HCT116 (cell line): ENCODE measurements at regions not wholly inside any gene's neighbourhood (a gene's known extent, or its start where the extent isn't known, plus 50 kb on each side); places are given as distances from the start of the nearest gene placed in this dataset.

ENCODE experiments used
- ATAC-seq: fragments of 200-7000 bp; cut with Tn5 transposase; 2 replicates; pipeline ENCODE4 v1.9.1; 2020; ENCODE audit warnings: mild to moderate bottlenecking, moderate library complexity
- BruUV-seq: library from RNA; stranded (reverse); fragments of 400-500 nt; replicated peaks from 2 replicates; lab custom pipeline; 2021; lab: Mats Ljungman, UMichigan
- CTCF ChIA-PET: fragments of 300-600 bp; sonication (Branson Sonifier 250); formaldehyde crosslinking; loops from one replicate; lab custom pipeline; 2021; ENCODE audit warnings: antibody characterized with exemption; lab: Charles Lee
- POLR2A ChIA-PET: fragments of 300-600, 350-600 bp; sonication (Branson Sonifier 250); formaldehyde crosslinking; loops from one replicate; lab custom pipeline; 2021; ENCODE audit warnings: antibody characterized with exemption; lab: Charles Lee
- RAD21 ChIA-PET, 2 experiments: fragments of 300-600 bp; sonication (Branson Sonifier 250); formaldehyde crosslinking; loops; one replicate each; lab custom pipeline; 2023; ENCODE audit warnings: low total read pairs in 2 of 2; ENCODE audit not compliant: uncharacterized antibody in 2 of 2, unreplicated experiment in 2 of 2, low non-redundant PET in 1 of 2; lab: Charles Lee
- DNase-seq: peaks from one replicate; pipeline ENCODE4 v3.0.0-alpha.2; 2010; ENCODE audit warnings: low read depth, low spot score
- H2AFZ ChIP-seq: fragments of 200-600 bp; shearing (Covaris generic), sonication (generic); 2 replicates; pipeline ENCODE4 v1.6.1; 2017; ENCODE audit warnings: low read depth, mixed run types, mixed read lengths, antibody characterized with exemption, low read length; ENCODE audit not compliant: poor library complexity, severe bottlenecking
- H3K27ac ChIP-seq: 2 replicates; pipeline ENCODE4 v1.5.1; 2012; ENCODE audit warnings: low read depth, low read length
- H3K27me3 ChIP-seq: fragments of 200-600 bp; sonication (generic); 2 replicates; pipeline ENCODE4 v1.6.1; 2016; ENCODE audit warnings: mixed run types, low read length, mixed read lengths; ENCODE audit not compliant: insufficient read depth
- H3K36me3 ChIP-seq, 2 experiments: fragments of 200-500 bp in 1 of 2; fragments of 200-600 bp in 1 of 2; sonication (Bioruptor generic) in 1 of 2; sonication (generic) in 1 of 2; 2 replicates each; pipeline versions ENCODE4 v1.5.1 to v1.6.1; 2014 to 2016; ENCODE audit warnings: low read length in 2 of 2, inconsistent platforms in 1 of 2, mixed read lengths in 1 of 2, mixed run types in 1 of 2; ENCODE audit not compliant: insufficient read depth in 2 of 2, control insufficient read depth in 1 of 2
- H3K4me1 ChIP-seq, 2 experiments: fragments of 200-600 bp in 1 of 2; sonication (generic) in 1 of 2; 2 replicates each; pipeline versions ENCODE4 v1.5.1 to v1.6.1; 2012 to 2017; ENCODE audit warnings: low read length in 2 of 2, inconsistent platforms in 1 of 2, mild to moderate bottlenecking in 1 of 2, mixed read lengths in 1 of 2, mixed run types in 1 of 2, moderate library complexity in 1 of 2; ENCODE audit not compliant: insufficient read depth in 2 of 2, control insufficient read depth in 1 of 2
- H3K4me2 ChIP-seq: fragments of 200-600 bp; sonication (generic); 2 replicates; pipeline ENCODE4 v1.6.1; 2017; ENCODE audit warnings: mixed run types, low read length, mixed read lengths
- H3K4me3 ChIP-seq, 2 experiments: fragments of 200-600 bp in 1 of 2; sonication (generic) in 1 of 2; replicated peaks in 1 of 2; 2 replicates each; pipeline ENCODE4 v1.5.1; 2011 to 2016; ENCODE audit warnings: low read length in 2 of 2, control low read depth in 1 of 2, low read depth in 1 of 2, mild to moderate bottlenecking in 1 of 2, mixed read lengths in 1 of 2, mixed run types in 1 of 2
- H3K79me2 ChIP-seq: fragments of 200-600 bp; sonication (generic); 2 replicates; pipeline ENCODE4 v1.6.1; 2017; ENCODE audit warnings: mild to moderate bottlenecking, mixed run types, low read length, moderate library complexity, mixed read lengths; ENCODE audit not compliant: insufficient read depth
- H3K9ac ChIP-seq: fragments of 200-600 bp; sonication (generic); 2 replicates; pipeline ENCODE4 v1.6.1; 2016; ENCODE audit warnings: low read length, mixed read lengths
- H3K9me2 ChIP-seq: fragments of 200-600 bp; sonication (generic), shearing (Covaris generic); 2 replicates; pipeline ENCODE4 v1.6.1; 2017; ENCODE audit warnings: mixed run types, mild to moderate bottlenecking, moderate library complexity; ENCODE audit not compliant: insufficient read depth
- H3K9me3 ChIP-seq, 2 experiments: fragments of 200-500 bp in 1 of 2; fragments of 200-600 bp in 1 of 2; sonication (Bioruptor generic) in 1 of 2; sonication (generic) in 1 of 2; 2 replicates each; pipeline ENCODE4 v1.6.1; 2014 to 2017; ENCODE audit warnings: low read length in 2 of 2, mixed read lengths in 2 of 2, inconsistent platforms in 1 of 2, low read depth in 1 of 2, mild to moderate bottlenecking in 1 of 2, mixed run types in 1 of 2, moderate library complexity in 1 of 2; ENCODE audit not compliant: control insufficient read depth in 1 of 2, insufficient read depth in 1 of 2
- H4K20me1 ChIP-seq: fragments of 200-600 bp; sonication (generic), shearing (Covaris generic); 2 replicates; pipeline ENCODE4 v1.6.1; 2017; ENCODE audit warnings: mixed run types, mild to moderate bottlenecking, moderate library complexity; ENCODE audit not compliant: insufficient read depth
- CTCF ChIP-seq, 3 experiments: fragments of 200-600 bp in 1 of 3; sonication (generic) in 1 of 3; IDR thresholded peaks in 2 of 3; conservative IDR thresholded peaks in 1 of 3; 2 replicates each; pipeline ENCODE4 v1.5.1; 2012 to 2017; ENCODE audit warnings: low read depth in 2 of 3, low read length in 2 of 3, antibody characterized with exemption in 1 of 3, borderline replicate concordance in 1 of 3, control low read depth in 1 of 3, mild to moderate bottlenecking in 1 of 3, mixed read lengths in 1 of 3, mixed run types in 1 of 3, moderate library complexity in 1 of 3; ENCODE audit not compliant: insufficient read depth in 1 of 3
- EGR1 ChIP-seq: IDR thresholded peaks from 2 replicates; pipeline ENCODE4 v1.6.1; 2012; ENCODE audit warnings: low read depth
- FOSL1 ChIP-seq: IDR thresholded peaks from 2 replicates; pipeline ENCODE4 v1.6.1; 2012; ENCODE audit warnings: low read depth
- MAX ChIP-seq: IDR thresholded peaks from 2 replicates; pipeline ENCODE4 v1.6.1; 2012
- SP1 ChIP-seq: IDR thresholded peaks from 2 replicates; pipeline ENCODE4 v1.6.1; 2012; ENCODE audit warnings: low read depth
- TCF7L2 ChIP-seq: IDR thresholded peaks from 2 replicates; pipeline ENCODE4 v1.7.0; 2011; ENCODE audit warnings: borderline replicate concordance, inconsistent platforms; ENCODE audit not compliant: insufficient read depth, insufficient read length; ENCODE audit errors: extremely low read depth
- ZFX ChIP-seq: fragments of 450-650 bp; IDR thresholded peaks from 2 replicates; pipeline ENCODE4 v1.6.1; 2017
- intact Hi-C: fragments of 100-400 bp; cut with micrococcal nuclease; formaldehyde crosslinking; loops from 2 replicates; pipeline ENCODE4 v1.10.0; 2022
- TF ChIP-seq, protein P1 (sequence below): IDR thresholded peaks from 2 replicates; pipeline ENCODE4 v1.6.1; 2012; ENCODE audit warnings: low read depth

GRCh38 chr7:4616116-4616515, 66.0 kb upstream of the FOXK1 start:
- Histone ChIP-seq H3K27ac (no peak overlapping the region), H3K4me2 (no peak overlapping the region), H3K79me2 (no peaks in the 10 kb centered on the region), H3K27me3 (no peaks in the 10 kb centered on the region), H3K36me3 (no peaks in the 10 kb centered on the region), H3K9me3 (no peaks in the 10 kb centered on the region), H3K9me2 (no peaks in the 10 kb centered on the region), H3K4me3 (no peak overlapping the region), H2AFZ (no peak overlapping the region), H4K20me1 (no peaks in the 10 kb centered on the region), H3K9ac (no peak overlapping the region), H3K4me1 (peaks cover 4 to 5% of the 10 kb centered on the region in 2 experiments; a peak in 2 of 4 replicates)
- no TSS peak for BruUV-seq
- POLR2A ChIA-PET, result no interaction called here
- TF ChIP-seq FOSL1, result no peak
- no peak for TF ChIP-seq SP1
- TF ChIP-seq TCF7L2, result no peak
- no peak for TF ChIP-seq CTCF (IDR thresholded peaks at IDR 0.05 in 2 of 3, conservative IDR thresholded peaks at IDR 0.05 in 1 of 3; ENCODE audit: borderline replicate concordance in 1 of 3, insufficient read depth in 1 of 3, low read depth in 2 of 3, low read length in 2 of 3)
- no peak for TF ChIP-seq ZFX
- TF ChIP-seq, protein P1, sequence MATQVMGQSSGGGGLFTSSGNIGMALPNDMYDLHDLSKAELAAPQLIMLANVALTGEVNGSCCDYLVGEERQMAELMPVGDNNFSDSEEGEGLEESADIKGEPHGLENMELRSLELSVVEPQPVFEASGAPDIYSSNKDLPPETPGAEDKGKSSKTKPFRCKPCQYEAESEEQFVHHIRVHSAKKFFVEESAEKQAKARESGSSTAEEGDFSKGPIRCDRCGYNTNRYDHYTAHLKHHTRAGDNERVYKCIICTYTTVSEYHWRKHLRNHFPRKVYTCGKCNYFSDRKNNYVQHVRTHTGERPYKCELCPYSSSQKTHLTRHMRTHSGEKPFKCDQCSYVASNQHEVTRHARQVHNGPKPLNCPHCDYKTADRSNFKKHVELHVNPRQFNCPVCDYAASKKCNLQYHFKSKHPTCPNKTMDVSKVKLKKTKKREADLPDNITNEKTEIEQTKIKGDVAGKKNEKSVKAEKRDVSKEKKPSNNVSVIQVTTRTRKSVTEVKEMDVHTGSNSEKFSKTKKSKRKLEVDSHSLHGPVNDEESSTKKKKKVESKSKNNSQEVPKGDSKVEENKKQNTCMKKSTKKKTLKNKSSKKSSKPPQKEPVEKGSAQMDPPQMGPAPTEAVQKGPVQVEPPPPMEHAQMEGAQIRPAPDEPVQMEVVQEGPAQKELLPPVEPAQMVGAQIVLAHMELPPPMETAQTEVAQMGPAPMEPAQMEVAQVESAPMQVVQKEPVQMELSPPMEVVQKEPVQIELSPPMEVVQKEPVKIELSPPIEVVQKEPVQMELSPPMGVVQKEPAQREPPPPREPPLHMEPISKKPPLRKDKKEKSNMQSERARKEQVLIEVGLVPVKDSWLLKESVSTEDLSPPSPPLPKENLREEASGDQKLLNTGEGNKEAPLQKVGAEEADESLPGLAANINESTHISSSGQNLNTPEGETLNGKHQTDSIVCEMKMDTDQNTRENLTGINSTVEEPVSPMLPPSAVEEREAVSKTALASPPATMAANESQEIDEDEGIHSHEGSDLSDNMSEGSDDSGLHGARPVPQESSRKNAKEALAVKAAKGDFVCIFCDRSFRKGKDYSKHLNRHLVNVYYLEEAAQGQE, result no peak
- no peak for TF ChIP-seq EGR1
- no peak for TF ChIP-seq MAX
- RAD21 ChIA-PET, result no interaction called here
- CTCF ChIA-PET, result interaction anchor here (1.4 kb wide), 1 partner anchor 16 kb away, joined by 3 read pairs; no protein-coding TSS in a partner anchor
- DNase-seq (no peak), ATAC-seq (no peak)
- intact Hi-C loops, result loop anchor here (10.0 kb wide), 1 partner anchor 1751 kb away; no protein-coding TSS in a partner anchor
